HepG2 (cell line): ENCODE measurements at regions not wholly inside any gene's neighbourhood (a gene's known extent, or its start where the extent isn't known, plus 50 kb on each side); places are given as distances from the start of the nearest gene placed in this dataset.

ENCODE experiments used
- NFYB ChIP-seq: sonication (generic); formaldehyde crosslinking; IDR thresholded peaks from 2 replicates; pipeline ENCODE4 v1.4.0; 2020; ENCODE audit warnings: missing genetic modification reagents
- POLR2A ChIP-seq, 2 experiments: IDR thresholded peaks; 2 replicates each; pipeline ENCODE4 v1.6.1; 2011; ENCODE audit warnings: low read depth in 2 of 2, low read length in 2 of 2, mild to moderate bottlenecking in 1 of 2, moderate library complexity in 1 of 2; ENCODE audit not compliant: insufficient read depth in 1 of 2
- RAD21 ChIP-seq: fragments of 450-650 bp; formaldehyde crosslinking; IDR thresholded peaks from 2 replicates; pipeline ENCODE4 v1.5.0; 2020; ENCODE audit warnings: mild to moderate bottlenecking
- TAF1 ChIP-seq: sonication (generic); formaldehyde crosslinking; IDR thresholded peaks from 2 replicates; pipeline ENCODE4 v1.4.0; 2020; ENCODE audit warnings: missing genetic modification reagents
- TOPORS ChIP-seq: sonication (generic); formaldehyde crosslinking; IDR thresholded peaks from 2 replicates; pipeline ENCODE4 v1.8.0; 2023; ENCODE audit warnings: mild to moderate bottlenecking, missing genetic modification reagents
- ZNF274 ChIP-seq: sonication (generic); formaldehyde crosslinking; IDR thresholded peaks from 2 replicates; pipeline ENCODE4 v1.5.1; 2020; ENCODE audit warnings: mild to moderate bottlenecking, missing genetic modification reagents
- ZSCAN29 ChIP-seq: sonication (generic); formaldehyde crosslinking; conservative IDR thresholded peaks from 2 replicates; pipeline ENCODE4 v1.4.0; 2020; ENCODE audit warnings: mild to moderate bottlenecking, missing genetic modification reagents
- TF ChIP-seq, protein P1 (sequence below): sonication (generic); formaldehyde crosslinking; IDR thresholded peaks from 2 replicates; pipeline ENCODE4 v1.4.0; 2020; ENCODE audit warnings: mild to moderate bottlenecking, missing genetic modification reagents

DNA sequence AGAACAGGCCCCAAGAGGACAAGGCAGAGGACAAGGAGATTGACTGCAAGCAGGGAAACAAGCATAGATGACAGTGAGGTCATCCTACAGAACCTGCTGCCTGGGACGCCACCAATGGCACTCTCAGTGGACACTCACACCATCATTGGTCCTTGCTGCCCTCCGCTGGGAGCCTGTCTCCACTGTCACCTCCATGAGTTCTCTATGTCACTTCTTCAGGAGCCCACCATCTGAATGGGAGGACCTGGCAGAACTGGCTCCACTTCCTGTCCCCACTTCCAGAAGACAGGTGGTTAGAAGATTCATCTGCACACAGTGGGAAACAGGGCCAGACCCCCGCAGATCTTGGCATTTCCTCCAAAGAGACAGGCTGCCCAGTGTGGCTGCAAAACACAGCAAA lies 188.9 kb downstream of the HSD17B3 start:
- TF ChIP-seq, protein P1, sequence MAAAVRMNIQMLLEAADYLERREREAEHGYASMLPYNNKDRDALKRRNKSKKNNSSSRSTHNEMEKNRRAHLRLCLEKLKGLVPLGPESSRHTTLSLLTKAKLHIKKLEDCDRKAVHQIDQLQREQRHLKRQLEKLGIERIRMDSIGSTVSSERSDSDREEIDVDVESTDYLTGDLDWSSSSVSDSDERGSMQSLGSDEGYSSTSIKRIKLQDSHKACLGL (CRISPR knock-in tag) = no peak
- TF ChIP-seq POLR2A (IDR thresholded peaks at IDR 0.05; ENCODE audit: insufficient read depth in 1 of 2, low read depth in 2 of 2, low read length in 2 of 2) (no peak), RAD21 (CRISPR knock-in tag) (no peak), NFYB (CRISPR knock-in tag) (no peak), TOPORS (CRISPR knock-in tag) (no peak), TAF1 (no peak), ZNF274 (no peak), ZSCAN29 (CRISPR knock-in tag) (no peak)
